HL-60 (cell line): ENCODE measurements at regions not wholly inside any gene's neighbourhood (a gene's known extent, or its start where the extent isn't known, plus 50 kb on each side); places are given as distances from the start of the nearest gene placed in this dataset.

ENCODE experiments used
- DNase-seq, 2 experiments: peaks; one replicate each; pipeline ENCODE4 v3.0.0-alpha.2; 2010 to 2020; ENCODE audit warnings: low read depth in 1 of 2, low spot score in 1 of 2
- H3K27ac ChIP-seq: fragments of 250-450 bp; sonication (Bioruptor Pico); replicated peaks from 2 replicates; pipeline ENCODE4 v1.5.1; 2020; ENCODE audit warnings: mild to moderate bottlenecking, moderate library complexity
- H3K27me3 ChIP-seq: fragments of 250-450 bp; sonication (Bioruptor Pico); 2 replicates; pipeline ENCODE4 v1.5.1; 2021; ENCODE audit warnings: mild to moderate bottlenecking, moderate library complexity; ENCODE audit not compliant: insufficient read depth, poor library complexity, severe bottlenecking
- H3K4me3 ChIP-seq: replicated peaks from 2 replicates; pipeline ENCODE4 v1.5.1; 2011; ENCODE audit warnings: mild to moderate bottlenecking, control low read depth, low read length; ENCODE audit not compliant: insufficient read depth
- GABPA ChIP-seq: IDR thresholded peaks from 2 replicates; pipeline ENCODE4 v1.6.1; 2012; ENCODE audit warnings: low read depth
- POLR2AphosphoS5 ChIP-seq: IDR thresholded peaks from 2 replicates; pipeline ENCODE4 v1.6.1; 2012; ENCODE audit warnings: low read depth
- SPI1 ChIP-seq: IDR thresholded peaks from 2 replicates; pipeline ENCODE4 v1.6.1; 2012; ENCODE audit warnings: low read depth, mild to moderate bottlenecking, borderline replicate concordance
- TF ChIP-seq, protein P1 (sequence below): IDR thresholded peaks from 2 replicates; pipeline ENCODE4 v1.6.1; 2012; ENCODE audit warnings: low read depth; ENCODE audit not compliant: insufficient replicate concordance
- TF ChIP-seq, protein P2 (sequence below): IDR thresholded peaks from one replicate; pipeline ENCODE4 v1.5.1; 2011; ENCODE audit warnings: low read length, control low read depth, inconsistent platforms; ENCODE audit not compliant: insufficient read depth

DNA sequence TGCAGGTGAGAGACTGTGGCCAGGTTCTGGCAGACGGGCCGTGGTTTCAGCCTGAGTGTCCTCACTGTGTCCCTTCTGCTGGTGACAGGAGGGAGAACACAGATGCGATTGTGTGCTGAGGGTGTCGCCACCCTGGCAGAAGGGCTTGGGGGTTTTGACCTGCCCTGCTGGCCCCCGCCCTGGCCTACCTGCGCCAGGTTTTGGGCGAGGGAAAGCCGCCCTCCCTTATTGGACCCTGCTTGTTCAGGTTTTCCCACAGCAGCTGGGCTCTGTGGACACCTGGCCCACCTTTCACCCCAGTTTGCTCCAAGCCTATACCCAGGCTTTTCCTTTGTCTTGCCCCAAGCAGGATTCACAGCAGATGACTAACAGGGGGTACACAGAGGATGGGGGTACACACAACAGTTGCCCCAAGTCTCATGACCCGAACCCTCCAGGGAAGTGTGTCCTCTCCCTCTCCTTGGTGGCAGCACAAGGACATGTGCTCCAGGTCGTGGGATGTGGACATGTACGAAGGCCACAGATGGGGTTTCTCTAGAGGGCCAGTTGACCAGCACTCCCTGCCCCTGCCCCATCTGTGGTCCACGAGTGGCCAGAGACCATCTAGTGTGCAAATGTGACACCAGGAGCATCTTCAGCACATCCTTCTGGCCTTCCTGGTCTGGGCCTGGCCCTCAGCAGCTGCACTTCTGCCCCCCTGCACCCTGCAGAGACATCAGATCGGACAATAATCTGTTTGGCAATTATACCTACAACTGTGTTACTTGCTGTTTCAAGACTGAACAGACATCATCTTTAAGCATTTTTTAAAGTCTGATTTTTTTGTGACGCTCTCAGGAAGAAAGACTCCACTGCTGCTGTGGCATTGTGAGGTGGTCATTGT is 265.8 kb upstream of the IRX4 start:
- H3K27ac ChIP-seq: no peak overlapping the region
- no peak overlapping the region for H3K4me3 ChIP-seq
- no peaks in the 10 kb centered on the region for H3K27me3 ChIP-seq
- no peak for DNase-seq
- no peak for TF ChIP-seq GABPA
- no peak for TF ChIP-seq POLR2AphosphoS5

DNA sequence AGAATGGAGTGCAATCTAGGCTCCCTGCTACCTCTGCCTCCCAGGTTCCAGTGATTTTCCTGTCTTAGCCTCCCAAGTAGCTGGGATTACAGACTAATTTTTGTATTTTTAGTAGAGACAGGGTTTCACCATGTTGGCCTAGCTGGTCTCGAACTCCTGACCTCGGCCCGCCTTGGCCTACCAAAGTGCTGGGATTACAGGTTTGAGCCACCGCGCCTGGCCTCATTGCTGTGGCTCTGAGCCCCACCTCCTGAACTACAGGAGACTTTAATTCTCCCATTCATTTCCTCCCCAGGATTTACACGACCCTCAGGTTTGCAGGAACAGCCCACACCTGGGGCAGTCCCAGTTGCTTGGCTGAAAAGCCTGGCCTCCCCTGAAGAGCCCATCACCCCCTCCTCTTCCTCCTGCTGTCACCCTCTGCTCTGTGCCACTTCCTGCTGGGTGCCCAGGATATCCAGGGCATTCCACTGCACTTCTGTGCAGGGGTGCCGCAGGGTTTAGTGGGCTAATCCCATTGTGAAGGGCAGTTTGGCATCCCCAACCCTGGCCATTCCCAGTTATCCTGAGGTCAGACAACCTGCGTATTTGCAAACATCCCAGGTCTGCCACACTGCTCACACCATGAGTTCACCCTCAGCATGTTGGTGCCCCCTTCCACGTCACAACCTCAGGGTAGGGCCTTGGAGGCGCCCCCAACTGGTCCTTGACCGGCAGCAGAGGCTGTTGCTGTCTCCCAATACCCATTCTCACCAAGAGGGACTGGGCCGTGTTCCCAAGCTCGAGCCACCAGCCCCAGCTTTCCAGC is 265.0 kb upstream of the IRX4 start:
- TF ChIP-seq POLR2AphosphoS5 (no peak), SPI1 (no peak), GABPA (no peak)
- TF ChIP-seq, protein P1, sequence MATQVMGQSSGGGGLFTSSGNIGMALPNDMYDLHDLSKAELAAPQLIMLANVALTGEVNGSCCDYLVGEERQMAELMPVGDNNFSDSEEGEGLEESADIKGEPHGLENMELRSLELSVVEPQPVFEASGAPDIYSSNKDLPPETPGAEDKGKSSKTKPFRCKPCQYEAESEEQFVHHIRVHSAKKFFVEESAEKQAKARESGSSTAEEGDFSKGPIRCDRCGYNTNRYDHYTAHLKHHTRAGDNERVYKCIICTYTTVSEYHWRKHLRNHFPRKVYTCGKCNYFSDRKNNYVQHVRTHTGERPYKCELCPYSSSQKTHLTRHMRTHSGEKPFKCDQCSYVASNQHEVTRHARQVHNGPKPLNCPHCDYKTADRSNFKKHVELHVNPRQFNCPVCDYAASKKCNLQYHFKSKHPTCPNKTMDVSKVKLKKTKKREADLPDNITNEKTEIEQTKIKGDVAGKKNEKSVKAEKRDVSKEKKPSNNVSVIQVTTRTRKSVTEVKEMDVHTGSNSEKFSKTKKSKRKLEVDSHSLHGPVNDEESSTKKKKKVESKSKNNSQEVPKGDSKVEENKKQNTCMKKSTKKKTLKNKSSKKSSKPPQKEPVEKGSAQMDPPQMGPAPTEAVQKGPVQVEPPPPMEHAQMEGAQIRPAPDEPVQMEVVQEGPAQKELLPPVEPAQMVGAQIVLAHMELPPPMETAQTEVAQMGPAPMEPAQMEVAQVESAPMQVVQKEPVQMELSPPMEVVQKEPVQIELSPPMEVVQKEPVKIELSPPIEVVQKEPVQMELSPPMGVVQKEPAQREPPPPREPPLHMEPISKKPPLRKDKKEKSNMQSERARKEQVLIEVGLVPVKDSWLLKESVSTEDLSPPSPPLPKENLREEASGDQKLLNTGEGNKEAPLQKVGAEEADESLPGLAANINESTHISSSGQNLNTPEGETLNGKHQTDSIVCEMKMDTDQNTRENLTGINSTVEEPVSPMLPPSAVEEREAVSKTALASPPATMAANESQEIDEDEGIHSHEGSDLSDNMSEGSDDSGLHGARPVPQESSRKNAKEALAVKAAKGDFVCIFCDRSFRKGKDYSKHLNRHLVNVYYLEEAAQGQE: no peak
- TF ChIP-seq, protein P2, sequence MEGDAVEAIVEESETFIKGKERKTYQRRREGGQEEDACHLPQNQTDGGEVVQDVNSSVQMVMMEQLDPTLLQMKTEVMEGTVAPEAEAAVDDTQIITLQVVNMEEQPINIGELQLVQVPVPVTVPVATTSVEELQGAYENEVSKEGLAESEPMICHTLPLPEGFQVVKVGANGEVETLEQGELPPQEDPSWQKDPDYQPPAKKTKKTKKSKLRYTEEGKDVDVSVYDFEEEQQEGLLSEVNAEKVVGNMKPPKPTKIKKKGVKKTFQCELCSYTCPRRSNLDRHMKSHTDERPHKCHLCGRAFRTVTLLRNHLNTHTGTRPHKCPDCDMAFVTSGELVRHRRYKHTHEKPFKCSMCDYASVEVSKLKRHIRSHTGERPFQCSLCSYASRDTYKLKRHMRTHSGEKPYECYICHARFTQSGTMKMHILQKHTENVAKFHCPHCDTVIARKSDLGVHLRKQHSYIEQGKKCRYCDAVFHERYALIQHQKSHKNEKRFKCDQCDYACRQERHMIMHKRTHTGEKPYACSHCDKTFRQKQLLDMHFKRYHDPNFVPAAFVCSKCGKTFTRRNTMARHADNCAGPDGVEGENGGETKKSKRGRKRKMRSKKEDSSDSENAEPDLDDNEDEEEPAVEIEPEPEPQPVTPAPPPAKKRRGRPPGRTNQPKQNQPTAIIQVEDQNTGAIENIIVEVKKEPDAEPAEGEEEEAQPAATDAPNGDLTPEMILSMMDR: no peak
- H3K27ac ChIP-seq: no peak overlapping the region
- H3K4me3 ChIP-seq: no peak overlapping the region
- DNase-seq: no peak
- H3K27me3 ChIP-seq: no peaks in the 10 kb centered on the region

DNA sequence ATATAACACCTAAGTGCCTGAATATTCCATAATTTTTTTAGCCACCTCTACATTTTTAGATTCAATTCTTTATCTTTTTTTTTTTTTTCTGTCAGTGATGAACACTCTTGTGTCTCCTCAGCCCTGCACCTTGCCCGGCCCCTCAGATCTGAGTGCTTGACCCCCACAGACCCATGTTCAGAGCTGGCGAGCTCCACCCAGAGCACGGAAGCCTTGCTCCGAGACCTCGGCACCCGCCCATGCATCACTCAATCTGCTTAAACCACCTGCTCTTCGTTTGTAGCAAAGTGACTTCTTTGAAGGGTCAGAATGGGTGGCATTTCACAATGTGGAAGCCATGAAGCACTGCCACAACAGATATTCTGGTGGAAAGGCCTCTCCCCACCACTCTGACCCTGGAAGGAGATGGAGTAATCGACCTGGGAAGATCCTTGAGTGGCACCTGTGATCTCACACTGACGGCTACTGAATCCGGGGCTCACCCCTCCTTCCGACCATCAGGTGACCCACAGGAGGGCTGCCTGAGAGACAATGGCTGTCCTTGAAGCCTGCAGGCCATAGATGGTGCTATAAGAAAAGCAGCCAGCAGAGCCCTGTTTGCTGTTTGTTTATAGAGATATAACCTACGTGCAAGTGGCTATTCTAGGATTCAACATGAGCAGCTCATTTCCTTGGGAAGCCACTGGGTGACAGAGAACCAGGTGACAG is 261.1 kb upstream of the IRX4 start:
- TF ChIP-seq, protein P1: no peak
- TF ChIP-seq SPI1 (no peak), POLR2AphosphoS5 (no peak), GABPA (no peak)
- TF ChIP-seq, protein P2: no peak

DNA sequence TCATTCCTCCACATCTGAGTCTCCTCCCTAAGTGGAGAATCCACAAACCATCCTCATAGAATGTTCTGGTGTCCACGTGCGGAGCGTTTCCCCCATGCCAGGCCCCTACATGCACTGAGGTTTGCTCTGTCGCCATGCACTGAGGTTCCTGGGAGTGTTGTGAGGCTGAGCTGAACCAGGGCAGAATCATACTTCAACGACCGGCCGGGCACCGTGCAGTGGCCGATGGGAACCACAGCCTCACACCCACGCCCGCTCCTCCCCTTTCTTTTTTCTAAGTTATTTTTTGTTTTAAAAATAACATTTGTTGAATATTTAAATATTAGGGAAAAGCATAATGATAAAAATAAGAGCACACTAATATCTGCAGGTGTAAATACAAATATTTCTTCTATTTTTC is 260.4 kb upstream of the IRX4 start:
- H3K27me3 ChIP-seq: no peaks in the 10 kb centered on the region
- DNase-seq: no peak
- TF ChIP-seq, protein P1: no peak
- TF ChIP-seq, protein P2: no peak
- H3K4me3 ChIP-seq: no peak overlapping the region
- no peak overlapping the region for H3K27ac ChIP-seq

More for the DNA sequence above, 261.1 kb upstream of the IRX4 start:
- no peak overlapping the region for H3K4me3 ChIP-seq
- no peaks in the 10 kb centered on the region for H3K27me3 ChIP-seq
- no peak overlapping the region for H3K27ac ChIP-seq
- DNase-seq: no peak
